Fibroblast of lung (primary cell): ENCODE measurements at regions not wholly inside any gene's neighbourhood (a gene's known extent, or its start where the extent isn't known, plus 50 kb on each side); places are given as distances from the start of the nearest gene placed in this dataset.

Experiments used
- EZH2 ChIP-seq: IDR thresholded peaks from 2 replicates; pipeline ENCODE4 v1.5.1; 2012; ENCODE audit warnings: low read length, control low read depth, mild to moderate bottlenecking; ENCODE audit errors: missing control alignments
- TF ChIP-seq, protein P1 (sequence below), 2 donors: IDR thresholded peaks in 1 of 2; conservative IDR thresholded peaks in 1 of 2; 1 replicate in 1 of 2; 2 replicates in 1 of 2; pipeline ENCODE4 v1.5.1; 2011 to 2012; ENCODE audit warnings: low read length in 2 of 2, control low read depth in 1 of 2, inconsistent platforms in 1 of 2, low read depth in 1 of 2, mild to moderate bottlenecking in 1 of 2

DNA sequence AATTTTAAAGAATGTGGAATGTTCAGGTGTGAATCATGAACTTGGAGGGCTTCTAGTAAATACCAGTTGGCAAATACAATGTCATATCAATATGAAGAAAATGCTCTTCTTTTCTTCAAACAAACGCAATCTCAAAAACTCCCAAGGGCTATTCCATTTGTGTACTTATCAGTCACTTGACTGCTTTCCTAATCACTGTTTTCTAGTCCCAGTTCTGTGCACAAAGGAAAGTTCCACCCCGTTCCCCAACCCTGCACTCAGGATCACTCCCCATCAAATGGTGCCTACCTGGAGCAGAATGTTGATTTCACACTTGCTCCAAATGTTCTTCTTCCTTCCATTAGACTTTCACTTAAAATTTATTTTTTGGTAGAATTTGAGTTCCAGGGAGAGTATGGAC lies 92.6 kb upstream of the RFC3 start:
- TF ChIP-seq, protein P1, sequence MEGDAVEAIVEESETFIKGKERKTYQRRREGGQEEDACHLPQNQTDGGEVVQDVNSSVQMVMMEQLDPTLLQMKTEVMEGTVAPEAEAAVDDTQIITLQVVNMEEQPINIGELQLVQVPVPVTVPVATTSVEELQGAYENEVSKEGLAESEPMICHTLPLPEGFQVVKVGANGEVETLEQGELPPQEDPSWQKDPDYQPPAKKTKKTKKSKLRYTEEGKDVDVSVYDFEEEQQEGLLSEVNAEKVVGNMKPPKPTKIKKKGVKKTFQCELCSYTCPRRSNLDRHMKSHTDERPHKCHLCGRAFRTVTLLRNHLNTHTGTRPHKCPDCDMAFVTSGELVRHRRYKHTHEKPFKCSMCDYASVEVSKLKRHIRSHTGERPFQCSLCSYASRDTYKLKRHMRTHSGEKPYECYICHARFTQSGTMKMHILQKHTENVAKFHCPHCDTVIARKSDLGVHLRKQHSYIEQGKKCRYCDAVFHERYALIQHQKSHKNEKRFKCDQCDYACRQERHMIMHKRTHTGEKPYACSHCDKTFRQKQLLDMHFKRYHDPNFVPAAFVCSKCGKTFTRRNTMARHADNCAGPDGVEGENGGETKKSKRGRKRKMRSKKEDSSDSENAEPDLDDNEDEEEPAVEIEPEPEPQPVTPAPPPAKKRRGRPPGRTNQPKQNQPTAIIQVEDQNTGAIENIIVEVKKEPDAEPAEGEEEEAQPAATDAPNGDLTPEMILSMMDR (conservative IDR thresholded peaks at IDR 0.05 in 1 of 2, IDR thresholded peaks at IDR 0.05 in 1 of 2; ENCODE audit: low read depth in 1 of 2, low read length in 2 of 2): no peak
- TF ChIP-seq EZH2: no peak
